CD4-positive, CD25-positive, alpha-beta regulatory T cell (primary cell): ENCODE measurements at regions not wholly inside any gene's neighbourhood (a gene's known extent, or its start where the extent isn't known, plus 50 kb on each side); places are given as distances from the start of the nearest gene placed in this dataset.
"Not testable (repeated sequence)": the region's sequence is repeated elsewhere in the genome, so short reads cannot be mapped to it uniquely, and the experiment has no call there.

Source experiments
- ATAC-seq, 2 donors: fragments of 150-1000 bp; cut with Tn5 transposase; one replicate each; pipeline ENCODE4 v1.10.0; 2021; ENCODE audit warnings: low read depth in 2 of 2, moderate number of reproducible peaks in 2 of 2, moderate library complexity in 1 of 2
- DNase-seq, 3 donors: peaks; one replicate each; pipeline versions ENCODE4 v3.0.0 to v3.0.0-alpha.2; 2012 to 2022; ENCODE audit warnings: mixed read lengths in 1 of 3
- H3K27ac ChIP-seq: one replicate; pipeline ENCODE4 v1.7.0; 2013; ENCODE audit warnings: mild to moderate bottlenecking, low read length; ENCODE audit not compliant: insufficient read depth, poor library complexity, severe bottlenecking
- H3K27me3 ChIP-seq: one replicate; pipeline ENCODE4 v1.7.0; 2013; ENCODE audit warnings: low read length; ENCODE audit not compliant: control insufficient read depth, insufficient read depth
- H3K36me3 ChIP-seq: one replicate; pipeline ENCODE4 v1.7.0; 2013; ENCODE audit warnings: mild to moderate bottlenecking, low read length, moderate library complexity; ENCODE audit not compliant: control insufficient read depth, insufficient read depth
- H3K4me1 ChIP-seq: 2 replicates; pipeline ENCODE4 v1.7.0; 2013; ENCODE audit warnings: mild to moderate bottlenecking, low read length; ENCODE audit not compliant: insufficient read depth, control insufficient read depth, poor library complexity, severe bottlenecking
- H3K4me3 ChIP-seq: one replicate; pipeline ENCODE4 v1.7.0; 2013; ENCODE audit warnings: low read depth, mild to moderate bottlenecking, low read length, moderate library complexity
- H3K9me3 ChIP-seq, 2 experiments: 1 replicate in 1 of 2; 2 replicates in 1 of 2; pipeline ENCODE4 v1.7.0; 2013; ENCODE audit warnings: low read length in 2 of 2, mild to moderate bottlenecking in 1 of 2, moderate library complexity in 1 of 2; ENCODE audit not compliant: control insufficient read depth in 2 of 2
- H3K27ac Mint-ChIP-seq, 3 donors: one replicate each; pipeline ENCODE4 v1.8.0; 2020 to 2022; ENCODE audit warnings: mild to moderate bottlenecking in 3 of 3, mixed read lengths in 3 of 3, moderate library complexity in 2 of 3
- H3K27me3 Mint-ChIP-seq: one replicate; pipeline ENCODE4 v1.8.0; 2022; ENCODE audit warnings: mild to moderate bottlenecking, mixed read lengths
- H3K36me3 Mint-ChIP-seq: one replicate; pipeline ENCODE4 v1.8.0; 2020; ENCODE audit warnings: mixed read lengths
- H3K4me1 Mint-ChIP-seq, 4 donors: one replicate each; pipeline ENCODE4 v1.8.0; 2020 to 2022; ENCODE audit warnings: mixed read lengths in 4 of 4, mild to moderate bottlenecking in 1 of 4
- H3K4me3 Mint-ChIP-seq, 4 donors: one replicate each; pipeline ENCODE4 v1.8.0; 2020 to 2022; ENCODE audit warnings: mild to moderate bottlenecking in 4 of 4, mixed read lengths in 4 of 4, moderate library complexity in 3 of 4
- H3K9me3 Mint-ChIP-seq, 7 donors: one replicate each; pipeline ENCODE4 v1.8.0; 2020 to 2022; ENCODE audit warnings: mixed read lengths in 7 of 7, mild to moderate bottlenecking in 3 of 7, moderate library complexity in 2 of 7

DNA sequence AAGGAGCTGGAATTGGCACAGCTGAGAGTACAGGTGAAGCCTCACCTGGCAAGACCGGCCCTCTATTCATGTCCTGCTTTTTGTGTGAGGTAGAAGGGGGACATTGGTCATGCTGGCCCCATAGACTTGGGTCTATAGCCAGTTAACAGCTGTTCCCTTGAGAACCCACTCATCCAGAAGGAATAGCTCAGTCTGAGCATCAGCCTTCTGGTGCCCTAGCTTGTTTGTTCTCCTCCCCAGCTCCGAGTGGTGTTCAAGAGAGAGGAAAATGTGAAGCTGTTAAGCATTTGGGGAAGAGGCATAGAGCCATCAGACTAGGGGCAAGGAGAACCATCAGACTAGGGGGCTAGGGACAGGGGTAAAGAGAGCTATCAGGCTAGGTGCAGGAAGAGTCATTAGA, 290.9 kb downstream of the SIPA1L2 start:
- H3K27me3 Mint-ChIP-seq, result peaks cover 6% of the 10 kb centered on the region
- no peak overlapping the region for H3K27ac ChIP-seq
- ATAC-seq (no peak), DNase-seq (no peak)
- H3K9me3 ChIP-seq, result no peaks in the 10 kb centered on the region
- H3K36me3 Mint-ChIP-seq, result no peaks in the 10 kb centered on the region
- H3K4me1 Mint-ChIP-seq, result peaks cover 0 to 9% (median 1%) of the 10 kb centered on the region in 4 donors
- peaks cover 0 to 5% (median 0%) of the 10 kb centered on the region in 7 donors for H3K9me3 Mint-ChIP-seq
- peak overlapping the region in 1 of 3 donors; percentile 43 for H3K27ac Mint-ChIP-seq
- no peaks in the 10 kb centered on the region for H3K4me1 ChIP-seq
- no peak overlapping the region for H3K4me3 Mint-ChIP-seq
- no peak overlapping the region for H3K4me3 ChIP-seq
- H3K36me3 ChIP-seq, result no peaks in the 10 kb centered on the region
- H3K27me3 ChIP-seq, result no peaks in the 10 kb centered on the region

GRCh38 chr1:232335741-232336293, 294.1 kb downstream of the SIPA1L2 start:
- Histone ChIP-seq H3K9me3 (no peaks in the 10 kb centered on the region), H3K4me3 (no peak overlapping the region), H3K27ac (no peak overlapping the region), H3K27me3 (no peaks in the 10 kb centered on the region), H3K4me1 (no peaks in the 10 kb centered on the region), H3K36me3 (no peaks in the 10 kb centered on the region)
- H3K27me3 Mint-ChIP-seq, result peaks cover 6% of the 10 kb centered on the region
- peaks cover 0 to 9% (median 1%) of the 10 kb centered on the region in 4 donors for H3K4me1 Mint-ChIP-seq
- H3K36me3 Mint-ChIP-seq, result no peaks in the 10 kb centered on the region
- H3K27ac Mint-ChIP-seq, result no peak overlapping the region
- ATAC-seq (no peak), DNase-seq (no peak)
- no peak overlapping the region for H3K4me3 Mint-ChIP-seq
- peaks cover 0 to 2% (median 0%) of the 10 kb centered on the region in 7 donors for H3K9me3 Mint-ChIP-seq

- no peak overlapping the region for H3K27ac Mint-ChIP-seq
- no peak overlapping the region for H3K27ac ChIP-seq
- H3K4me3 Mint-ChIP-seq, result no peak overlapping the region
- no peak overlapping the region for H3K4me3 ChIP-seq
- DNase-seq (peak in 2 of 3 donors; percentile 1 to 20), ATAC-seq (peak in 1 of 2 donors; percentile 25)
- H3K4me1 Mint-ChIP-seq, result peaks cover 0 to 9% (median 1%) of the 10 kb centered on the region in 4 donors
- H3K27me3 Mint-ChIP-seq, result peaks cover 6% of the 10 kb centered on the region
- H3K27me3 ChIP-seq, result no peaks in the 10 kb centered on the region
- H3K36me3 Mint-ChIP-seq, result no peaks in the 10 kb centered on the region
- H3K9me3 Mint-ChIP-seq, result peaks cover 0 to 3% (median 0%) of the 10 kb centered on the region in 7 donors
- H3K36me3 ChIP-seq, result no peaks in the 10 kb centered on the region
- no peaks in the 10 kb centered on the region for H3K4me1 ChIP-seq
- no peaks in the 10 kb centered on the region for H3K9me3 ChIP-seq
Measured at GRCh38 chr1:232335261-232335660, 294.7 kb downstream of the SIPA1L2 start.

- H3K4me1 Mint-ChIP-seq, result peaks cover 0 to 9% (median 1%) of the 10 kb centered on the region in 4 donors
- no peak overlapping the region for H3K27ac Mint-ChIP-seq
Measured at GRCh38 chr1:232334811-232335210, 295.1 kb downstream of the SIPA1L2 start.

DNA sequence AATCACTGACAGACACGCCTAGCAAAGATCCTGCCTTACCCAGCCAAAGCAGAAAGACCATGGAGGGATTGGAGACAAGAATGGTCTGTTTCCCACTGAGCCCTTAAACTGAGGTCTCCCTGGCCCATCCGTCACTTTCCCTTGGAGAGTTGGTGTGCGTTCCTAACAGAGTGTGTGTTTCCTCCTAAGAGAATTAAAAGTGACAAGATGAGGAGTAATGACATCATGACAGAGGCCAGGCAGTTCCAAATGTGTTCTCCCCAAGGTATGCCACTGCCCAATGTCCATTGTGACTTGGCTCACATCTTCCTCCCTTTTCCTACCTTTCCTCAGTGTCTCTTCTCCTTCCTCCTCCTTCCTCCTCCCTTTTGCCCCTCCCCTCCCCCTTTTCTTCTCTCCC, 295.7 kb downstream of the SIPA1L2 start:
- H3K27ac ChIP-seq, result no peak overlapping the region
- no peak for DNase-seq
- Mint-ChIP-seq H3K4me1 (peaks cover 0 to 9% (median 1%) of the 10 kb centered on the region in 4 donors), H3K27ac (no peak overlapping the region), H3K9me3 (peaks cover 0 to 3% (median 0%) of the 10 kb centered on the region in 7 donors), H3K36me3 (no peaks in the 10 kb centered on the region), H3K4me3 (no peak overlapping the region), H3K27me3 (peaks cover 6% of the 10 kb centered on the region)
- no peaks in the 10 kb centered on the region for H3K9me3 ChIP-seq
- no peaks in the 10 kb centered on the region for H3K36me3 ChIP-seq
- H3K27me3 ChIP-seq, result no peaks in the 10 kb centered on the region
- no peak overlapping the region for H3K4me3 ChIP-seq
- H3K4me1 ChIP-seq, result no peaks in the 10 kb centered on the region
- no peak for ATAC-seq

More at GRCh38 chr1:232334811-232335210, 295.1 kb downstream of the SIPA1L2 start:
- Histone ChIP-seq H3K27ac (no peak overlapping the region), H3K4me1 (no peaks in the 10 kb centered on the region), H3K36me3 (no peaks in the 10 kb centered on the region), H3K4me3 (no peak overlapping the region), H3K27me3 (no peaks in the 10 kb centered on the region), H3K9me3 (no peaks in the 10 kb centered on the region)
- DNase-seq, result no peak
- ATAC-seq, result no peak
- Mint-ChIP-seq H3K9me3 (peaks cover 0 to 3% (median 0%) of the 10 kb centered on the region in 7 donors), H3K27me3 (peaks cover 6% of the 10 kb centered on the region), H3K36me3 (no peaks in the 10 kb centered on the region), H3K4me3 (no peak overlapping the region)

- Mint-ChIP-seq H3K27ac (no peak overlapping the region), H3K9me3 (peaks cover 0 to 3% (median 0%) of the 10 kb centered on the region in 7 donors), H3K4me3 (no peak overlapping the region)
Measured at GRCh38 chr1:232333419-232333767, 296.5 kb downstream of the SIPA1L2 start.

DNA sequence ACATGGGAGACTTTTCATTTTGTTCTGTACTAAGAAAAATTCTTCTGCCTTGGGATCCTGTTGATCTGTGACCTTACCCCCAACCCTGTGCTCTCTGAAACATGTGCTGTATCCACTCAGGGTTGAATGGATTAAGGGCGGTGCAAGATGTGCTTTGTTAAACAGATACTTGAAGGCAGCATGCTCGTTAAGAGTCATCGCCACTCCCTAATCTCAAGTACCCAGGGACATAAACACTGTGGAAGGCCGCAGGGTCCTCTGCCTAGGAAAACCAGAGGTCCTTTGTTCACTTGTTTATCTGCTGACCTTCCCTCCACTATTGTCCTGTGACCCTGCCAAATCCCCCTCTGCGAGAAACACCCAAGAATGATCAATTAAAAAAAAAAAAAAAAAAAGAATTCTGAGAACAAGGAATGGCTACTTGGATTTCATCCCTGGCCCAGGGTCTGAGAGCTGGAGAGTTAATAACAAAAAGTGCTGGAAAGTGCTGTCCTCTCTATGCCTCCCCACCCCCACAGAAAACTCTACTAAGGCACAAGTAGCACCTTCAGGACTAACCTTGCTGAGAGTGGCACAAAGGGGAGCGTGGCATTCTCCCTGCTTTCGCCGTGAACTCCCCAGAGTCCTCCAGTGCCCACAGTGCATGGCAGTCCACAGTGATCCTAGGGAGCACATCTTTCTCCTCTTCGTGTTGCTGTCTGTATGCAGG, 297.1 kb downstream of the SIPA1L2 start:
- H3K27me3 Mint-ChIP-seq, H3K9me3 Mint-ChIP-seq, H3K4me1 Mint-ChIP-seq, H3K4me3 ChIP-seq, ATAC-seq, H3K27ac ChIP-seq, DNase-seq, H3K9me3 ChIP-seq, H3K4me1 ChIP-seq, H3K36me3 Mint-ChIP-seq, H3K27me3 ChIP-seq, H3K4me3 Mint-ChIP-seq, H3K36me3 ChIP-seq, H3K27ac Mint-ChIP-seq: not testable (repeated sequence)

More at GRCh38 chr1:232333419-232333767, 296.5 kb downstream of the SIPA1L2 start:
- Histone ChIP-seq H3K9me3 (no peaks in the 10 kb centered on the region), H3K4me1 (no peaks in the 10 kb centered on the region), H3K4me3 (no peak overlapping the region), H3K36me3 (no peaks in the 10 kb centered on the region), H3K27me3 (no peaks in the 10 kb centered on the region), H3K27ac (no peak overlapping the region)
- H3K27me3 Mint-ChIP-seq, result peaks cover 6% of the 10 kb centered on the region
- DNase-seq (no peak), ATAC-seq (no peak)
- H3K36me3 Mint-ChIP-seq, result no peaks in the 10 kb centered on the region
- H3K4me1 Mint-ChIP-seq, result peaks cover 0 to 9% (median 1%) of the 10 kb centered on the region in 4 donors
